PC-9 (cell line): ENCODE measurements at regions not wholly inside any gene's neighbourhood (a gene's known extent, or its start where the extent isn't known, plus 50 kb on each side); places are given as distances from the start of the nearest gene placed in this dataset.
"Not testable (repeated sequence)": the region's sequence is repeated elsewhere in the genome, so short reads cannot be mapped to it uniquely, and the experiment has no call there.

Source experiments
- BruUV-seq: library from RNA; stranded (reverse); fragments of 400-500 nt; replicated peaks from 2 replicates; lab custom pipeline; 2021; lab: Mats Ljungman, UMichigan
- CTCF ChIA-PET: fragments of 300-600 bp; sonication (Branson Sonifier 250); formaldehyde crosslinking; loops from one replicate; lab custom pipeline; 2022; ENCODE audit warnings: antibody characterized with exemption; lab: Charles Lee
- POLR2A ChIA-PET: fragments of 300-600 bp; sonication (Branson Sonifier 250); formaldehyde crosslinking; loops from one replicate; lab custom pipeline; 2022; ENCODE audit warnings: antibody characterized with exemption; ENCODE audit not compliant: unreplicated experiment; lab: Charles Lee
- DNase-seq, 2 experiments: peaks; one replicate each; pipeline versions ENCODE4 v3.0.0 to v3.0.0-alpha.2; 2015 to 2022; ENCODE audit warnings: mixed read lengths in 1 of 2
- H2AFZ ChIP-seq: fragments of 200-600 bp; sonication (generic); 2 replicates; pipeline ENCODE4 v1.8.1; 2017; ENCODE audit warnings: antibody characterized with exemption
- H3F3A ChIP-seq: fragments of 200-600 bp; sonication (generic); 2 replicates; pipeline ENCODE4 v1.8.1; 2017; ENCODE audit warnings: antibody characterized with exemption, mild to moderate bottlenecking, low read depth; ENCODE audit not compliant: insufficient read depth
- H3K27ac ChIP-seq: fragments of 200-600 bp; sonication (generic); 2 replicates; pipeline ENCODE4 v1.6.1; 2016; ENCODE audit warnings: mixed run types
- H3K27me3 ChIP-seq: fragments of 200-600 bp; sonication (generic); 2 replicates; pipeline ENCODE4 v1.6.1; 2016; ENCODE audit warnings: low read depth, mixed run types; ENCODE audit not compliant: insufficient read depth
- H3K36me3 ChIP-seq: fragments of 200-600 bp; sonication (generic); 2 replicates; pipeline ENCODE4 v1.6.1; 2016; ENCODE audit warnings: low read depth, mixed run types
- H3K4me1 ChIP-seq: fragments of 200-600 bp; sonication (generic); replicated peaks from 2 replicates; pipeline ENCODE4 v1.6.1; 2016; ENCODE audit warnings: mixed run types; ENCODE audit not compliant: insufficient read depth
- H3K4me2 ChIP-seq: fragments of 200-600 bp; sonication (generic); 2 replicates; pipeline ENCODE4 v1.6.1; 2017; ENCODE audit warnings: mixed run types
- H3K4me3 ChIP-seq: fragments of 200-600 bp; sonication (generic); 2 replicates; pipeline ENCODE4 v1.6.1; 2016; ENCODE audit warnings: mixed run types
- H3K79me2 ChIP-seq: fragments of 200-600 bp; sonication (generic); 2 replicates; pipeline ENCODE4 v1.6.1; 2017; ENCODE audit warnings: low read depth, mixed run types
- H3K9me2 ChIP-seq: fragments of 200-600 bp; sonication (generic); 2 replicates; pipeline ENCODE4 v1.8.1; 2017; ENCODE audit warnings: mild to moderate bottlenecking; ENCODE audit not compliant: insufficient read depth
- H3K9me3 ChIP-seq: fragments of 200-600 bp; sonication (generic); 2 replicates; pipeline ENCODE4 v1.8.1; 2016; ENCODE audit warnings: low read depth; ENCODE audit not compliant: insufficient read depth
- H4K20me1 ChIP-seq: fragments of 200-600 bp; sonication (generic); 2 replicates; pipeline ENCODE4 v1.8.1; 2017; ENCODE audit not compliant: insufficient read depth
- CTCF ChIP-seq: fragments of 200-600 bp; sonication (generic); conservative IDR thresholded peaks from 2 replicates; pipeline ENCODE4 v1.6.1; 2017; ENCODE audit warnings: mixed run types, antibody characterized with exemption, mild to moderate bottlenecking, moderate library complexity
- EZH2 ChIP-seq: fragments of 200-600 bp; sonication (generic); IDR thresholded peaks from 2 replicates; pipeline ENCODE4 v1.8.0; 2017; ENCODE audit warnings: antibody characterized with exemption, low read depth
- intact Hi-C: fragments of 100-400 bp; cut with micrococcal nuclease; formaldehyde crosslinking; loops from one replicate; pipeline ENCODE4 v1.10.0; 2022; ENCODE audit not compliant: unreplicated experiment

GRCh38 chr3:73144276-73144675 is 82.8 kb downstream of the EBLN2 start:
- no peaks in the 10 kb centered on the region for H3K9me3 ChIP-seq
- no peaks in the 10 kb centered on the region for H4K20me1 ChIP-seq
- TF ChIP-seq CTCF (no peak), EZH2 (no peak)
- BruUV-seq = no TSS peak
- H3K36me3 ChIP-seq = no peaks in the 10 kb centered on the region
- intact Hi-C loops = no loop called here
- H3K27me3 ChIP-seq = peaks cover 65% of the 10 kb centered on the region
- ChIA-PET POLR2A (no interaction called here), CTCF (no interaction called here)
- no peaks in the 10 kb centered on the region for H3K9me2 ChIP-seq
- no peak overlapping the region for H3K4me2 ChIP-seq
- no peaks in the 10 kb centered on the region for H3K79me2 ChIP-seq
- H3K4me3 ChIP-seq = no peak overlapping the region
- H2AFZ ChIP-seq = no peak overlapping the region
- H3F3A ChIP-seq = no peaks in the 10 kb centered on the region
- H3K27ac ChIP-seq = no peak overlapping the region
- no peaks in the 10 kb centered on the region for H3K4me1 ChIP-seq
- no peak for DNase-seq

GRCh38 chr3:73144828-73145227 is 83.4 kb downstream of the EBLN2 start:
- no peaks in the 10 kb centered on the region for H3K9me2 ChIP-seq
- no peak overlapping the region for H3K27ac ChIP-seq
- H3K9me3 ChIP-seq = no peaks in the 10 kb centered on the region
- H3K4me3 ChIP-seq = no peak overlapping the region
- H3K79me2 ChIP-seq = no peaks in the 10 kb centered on the region
- H3K36me3 ChIP-seq = no peaks in the 10 kb centered on the region
- H3K27me3 ChIP-seq = peaks cover 67% of the 10 kb centered on the region
- no peak for DNase-seq
- no peaks in the 10 kb centered on the region for H3F3A ChIP-seq
- no peak overlapping the region for H3K4me2 ChIP-seq
- BruUV-seq = no TSS peak
- ChIA-PET CTCF (no interaction called here), POLR2A (no interaction called here)
- no peaks in the 10 kb centered on the region for H4K20me1 ChIP-seq
- intact Hi-C loops = no loop called here
- no peak overlapping the region for H2AFZ ChIP-seq
- H3K4me1 ChIP-seq = no peaks in the 10 kb centered on the region
- TF ChIP-seq EZH2 = no peak
- TF ChIP-seq CTCF = no peak

DNA sequence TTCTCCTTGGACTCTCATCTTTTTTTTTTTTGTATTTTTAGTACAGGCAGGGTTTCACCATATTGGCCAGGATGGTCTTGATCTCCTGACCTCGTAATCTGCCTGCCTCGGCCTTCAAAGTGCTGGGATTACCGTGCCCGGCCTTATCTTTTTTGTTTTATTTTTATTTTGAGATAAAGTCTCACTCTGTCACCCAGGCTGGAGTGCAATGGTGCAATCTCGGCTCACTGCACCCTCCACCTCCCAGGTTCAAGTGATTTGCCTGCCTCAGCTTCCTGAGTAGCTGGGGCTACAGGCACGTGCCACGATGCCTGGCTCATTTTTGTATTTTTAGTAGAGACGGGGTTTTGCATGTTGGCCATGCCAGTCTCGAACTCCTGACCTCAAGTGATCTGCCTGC is 86.0 kb downstream of the EBLN2 start:
- H3K4me2 ChIP-seq, H3K4me3 ChIP-seq, H3K36me3 ChIP-seq, H2AFZ ChIP-seq, H3K79me2 ChIP-seq, H3K27ac ChIP-seq, BruUV-seq, H3K4me1 ChIP-seq, H4K20me1 ChIP-seq, CTCF ChIA-PET, H3K9me2 ChIP-seq, intact Hi-C loops, DNase-seq, H3K9me3 ChIP-seq, POLR2A ChIA-PET, H3F3A ChIP-seq: not testable (repeated sequence)
- peaks cover 71% of the 10 kb centered on the region for H3K27me3 ChIP-seq

DNA sequence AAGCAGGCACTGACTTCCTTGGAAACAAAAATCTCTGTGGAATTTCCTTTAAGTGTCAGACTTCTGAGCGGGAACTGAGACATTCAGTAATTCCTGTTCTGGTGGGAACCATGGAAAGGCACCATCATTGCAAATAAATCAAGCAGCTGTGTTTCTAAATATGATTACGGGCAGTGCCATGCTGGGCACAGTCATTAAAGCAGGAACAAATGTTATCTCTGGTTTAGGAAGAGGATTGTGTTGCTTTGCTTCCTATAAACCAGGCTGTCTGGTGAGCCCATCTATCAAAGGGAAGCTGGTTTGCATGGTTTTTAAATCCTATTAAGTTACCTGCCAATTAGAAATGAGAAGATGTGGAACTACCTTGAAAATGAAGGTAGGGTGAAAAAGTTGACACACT is 86.7 kb downstream of the EBLN2 start:
- Histone ChIP-seq H3K27ac (no peak overlapping the region), H3K36me3 (no peaks in the 10 kb centered on the region), H3F3A (no peaks in the 10 kb centered on the region), H2AFZ (no peak overlapping the region), H3K4me3 (no peak overlapping the region), H4K20me1 (no peaks in the 10 kb centered on the region), H3K27me3 (peaks cover 69% of the 10 kb centered on the region), H3K79me2 (no peaks in the 10 kb centered on the region), H3K4me2 (no peak overlapping the region), H3K4me1 (no peaks in the 10 kb centered on the region), H3K9me2 (no peaks in the 10 kb centered on the region), H3K9me3 (no peaks in the 10 kb centered on the region)
- ChIA-PET CTCF (no interaction called here), POLR2A (no interaction called here)
- intact Hi-C loops = no loop called here
- DNase-seq = no peak
- TF ChIP-seq EZH2 (no peak), CTCF (no peak)
- no TSS peak for BruUV-seq
